ENCODE measurements at regions not wholly inside any gene's neighbourhood (a gene's known extent, or its start where the extent isn't known, plus 50 kb on each side); places are given as distances from the start of the nearest gene placed in this dataset.

- no peak for DNase-seq
- in situ Hi-C loops (cut with MboI; ENCODE audit: low pct_unique_long_range_greater_than_20kb, low sequenced_read_pairs), result no loop called here
Observed at GRCh38 chr5:175308701-175309100, 135.3 kb downstream of the DRD1 start.

GRCh38 chr5:175306381-175306780 lies 137.6 kb downstream of the DRD1 start:
- in situ Hi-C loops (cut with MboI; ENCODE audit: low pct_unique_long_range_greater_than_20kb, low sequenced_read_pairs), result no loop called here
- no peak for DNase-seq

- in situ Hi-C loops (cut with MboI; ENCODE audit: low pct_unique_long_range_greater_than_20kb, low sequenced_read_pairs), result no loop called here
- no peak for DNase-seq
Observed at GRCh38 chr5:175305251-175305650, 138.7 kb downstream of the DRD1 start.

- in situ Hi-C loops (cut with MboI; ENCODE audit: low pct_unique_long_range_greater_than_20kb, low sequenced_read_pairs), result no loop called here
- no peak for DNase-seq
Observed at GRCh38 chr5:175290379-175290778, 153.6 kb downstream of the DRD1 start.

- in situ Hi-C loops (cut with MboI; ENCODE audit: low pct_unique_long_range_greater_than_20kb, low sequenced_read_pairs), result no loop called here
Observed at GRCh38 chr5:175288048-175288621, 155.8 kb downstream of the DRD1 start.

GRCh38 chr5:175286981-175287380 lies 157.0 kb downstream of the DRD1 start:
- in situ Hi-C loops (cut with MboI; ENCODE audit: low pct_unique_long_range_greater_than_20kb, low sequenced_read_pairs), result no loop called here
- no peak for DNase-seq

More at GRCh38 chr5:175288048-175288621, 155.8 kb downstream of the DRD1 start:
- no peak for DNase-seq

- in situ Hi-C loops (cut with MboI; ENCODE audit: low pct_unique_long_range_greater_than_20kb, low sequenced_read_pairs), result no loop called here
Observed at GRCh38 chr5:175285261-175285660, 158.7 kb downstream of the DRD1 start.

GRCh38 chr5:175284806-175285205 lies 159.2 kb downstream of the DRD1 start:
- no peak for DNase-seq
- in situ Hi-C loops (cut with MboI; ENCODE audit: low pct_unique_long_range_greater_than_20kb, low sequenced_read_pairs), result no loop called here

More at GRCh38 chr5:175285261-175285660, 158.7 kb downstream of the DRD1 start:
- DNase-seq, result no peak

- in situ Hi-C loops (cut with MboI; ENCODE audit: low pct_unique_long_range_greater_than_20kb, low sequenced_read_pairs), result no loop called here
- DNase-seq, result no peak
Observed at GRCh38 chr5:175282611-175283225, 161.3 kb downstream of the DRD1 start.

- DNase-seq, result no peak
- in situ Hi-C loops (cut with MboI; ENCODE audit: low pct_unique_long_range_greater_than_20kb, low sequenced_read_pairs), result no loop called here
Observed at GRCh38 chr5:175281714-175282113, 162.3 kb downstream of the DRD1 start.

- no peak for DNase-seq
- in situ Hi-C loops (cut with MboI; ENCODE audit: low pct_unique_long_range_greater_than_20kb, low sequenced_read_pairs), result no loop called here
Observed at GRCh38 chr5:175281257-175281656, 162.7 kb downstream of the DRD1 start.

GRCh38 chr5:175279506-175279905 lies 164.5 kb downstream of the DRD1 start:
- DNase-seq, result no peak
- in situ Hi-C loops (cut with MboI; ENCODE audit: low pct_unique_long_range_greater_than_20kb, low sequenced_read_pairs), result no loop called here

GRCh38 chr5:175275748-175276147 lies 168.2 kb downstream of the DRD1 start:
- DNase-seq, result no peak
- in situ Hi-C loops (cut with MboI; ENCODE audit: low pct_unique_long_range_greater_than_20kb, low sequenced_read_pairs), result no loop called here

GRCh38 chr5:175275097-175275496 lies 168.9 kb downstream of the DRD1 start:
- in situ Hi-C loops (cut with MboI; ENCODE audit: low pct_unique_long_range_greater_than_20kb, low sequenced_read_pairs), result no loop called here
- no peak for DNase-seq

- no peak for DNase-seq
- in situ Hi-C loops (cut with MboI; ENCODE audit: low pct_unique_long_range_greater_than_20kb, low sequenced_read_pairs), result no loop called here
Observed at GRCh38 chr5:175274171-175274570, 169.8 kb downstream of the DRD1 start.

- DNase-seq, result no peak
- in situ Hi-C loops (cut with MboI; ENCODE audit: low pct_unique_long_range_greater_than_20kb, low sequenced_read_pairs), result no loop called here
Observed at GRCh38 chr5:175264406-175264805, 179.6 kb downstream of the DRD1 start.

- DNase-seq, result no peak
- in situ Hi-C loops (cut with MboI; ENCODE audit: low pct_unique_long_range_greater_than_20kb, low sequenced_read_pairs), result no loop called here
Observed at GRCh38 chr5:175263776-175264175, 180.2 kb downstream of the DRD1 start.

GRCh38 chr5:175261526-175261925 lies 182.5 kb downstream of the DRD1 start:
- no peak for DNase-seq
- in situ Hi-C loops (cut with MboI; ENCODE audit: low pct_unique_long_range_greater_than_20kb, low sequenced_read_pairs), result no loop called here

GRCh38 chr5:175261037-175261436 lies 182.9 kb downstream of the DRD1 start:
- DNase-seq, result no peak
- in situ Hi-C loops (cut with MboI; ENCODE audit: low pct_unique_long_range_greater_than_20kb, low sequenced_read_pairs), result no loop called here

GRCh38 chr5:175257847-175258194 lies 186.2 kb downstream of the DRD1 start:
- DNase-seq, result no peak
- in situ Hi-C loops (cut with MboI; ENCODE audit: low pct_unique_long_range_greater_than_20kb, low sequenced_read_pairs), result no loop called here

- no peak for DNase-seq
- in situ Hi-C loops (cut with MboI; ENCODE audit: low pct_unique_long_range_greater_than_20kb, low sequenced_read_pairs), result no loop called here
Observed at GRCh38 chr5:175257128-175257846, 186.7 kb downstream of the DRD1 start.

Measured in KBM-7 (cell line).